GM23338 (cell line): ENCODE measurements at regions not wholly inside any gene's neighbourhood (a gene's known extent, or its start where the extent isn't known, plus 50 kb on each side); places are given as distances from the start of the nearest gene placed in this dataset.

ENCODE experiments used
- ATAC-seq: fragments of 200-7000 bp; cut with Tn5 transposase; 3 replicates; pipeline ENCODE4 v1.9.1; 2020
- DNase-seq: peaks from one replicate; pipeline ENCODE4 v3.0.0-alpha.2; 2015; ENCODE audit warnings: low spot score
- H2AFZ ChIP-seq: fragments of 200-600 bp; sonication (generic); 2 replicates; pipeline ENCODE4 v1.8.0; 2016; ENCODE audit warnings: antibody characterized with exemption, mild to moderate bottlenecking, moderate library complexity
- H3F3A ChIP-seq: fragments of 200-600 bp; sonication (generic); replicated peaks from 2 replicates; pipeline ENCODE4 v1.8.0; 2017; ENCODE audit warnings: antibody characterized with exemption, mixed run types, low read depth
- H3K27ac ChIP-seq: fragments of 200-600 bp; sonication (generic); 2 replicates; pipeline ENCODE4 v1.6.1; 2016; ENCODE audit warnings: low read depth
- H3K27me3 ChIP-seq: fragments of 200-600 bp; sonication (generic); 2 replicates; pipeline ENCODE4 v1.8.0; 2016; ENCODE audit warnings: mild to moderate bottlenecking, mixed run types, moderate library complexity; ENCODE audit not compliant: insufficient read depth
- H3K36me3 ChIP-seq: fragments of 200-600 bp; sonication (generic); 2 replicates; pipeline ENCODE4 v1.8.0; 2016; ENCODE audit warnings: mild to moderate bottlenecking; ENCODE audit not compliant: insufficient read depth
- H3K4me1 ChIP-seq: fragments of 200-600 bp; sonication (generic); 2 replicates; pipeline ENCODE4 v1.8.0; 2016; ENCODE audit warnings: mild to moderate bottlenecking, moderate library complexity; ENCODE audit not compliant: insufficient read depth
- H3K4me2 ChIP-seq: fragments of 200-600 bp; sonication (generic); 2 replicates; pipeline ENCODE4 v1.7.1; 2017; ENCODE audit warnings: mixed run types
- H3K4me3 ChIP-seq: fragments of 200-600 bp; sonication (generic); 2 replicates; pipeline ENCODE4 v1.6.1; 2016; ENCODE audit warnings: mixed run types
- H3K79me2 ChIP-seq: fragments of 200-600 bp; sonication (generic); replicated peaks from 2 replicates; pipeline ENCODE4 v1.8.0; 2017; ENCODE audit warnings: mild to moderate bottlenecking; ENCODE audit not compliant: insufficient read depth
- H3K9me2 ChIP-seq: fragments of 200-600 bp; sonication (generic); 2 replicates; pipeline ENCODE4 v1.8.0; 2017; ENCODE audit not compliant: insufficient read depth
- H4K20me1 ChIP-seq: fragments of 200-600 bp; sonication (generic); replicated peaks from 2 replicates; pipeline ENCODE4 v1.8.0; 2017; ENCODE audit warnings: mild to moderate bottlenecking; ENCODE audit not compliant: insufficient read depth
- H3K27ac Mint-ChIP-seq: 2 replicates; pipeline ENCODE4 v1.8.0; 2020; ENCODE audit warnings: inconsistent platforms, mild to moderate bottlenecking, moderate library complexity, mixed read lengths
- H3K27me3 Mint-ChIP-seq: 3 replicates; pipeline ENCODE4 v1.8.0; 2022; ENCODE audit warnings: low read depth, mild to moderate bottlenecking, moderate library complexity, mixed read lengths, inconsistent platforms; ENCODE audit not compliant: insufficient read depth, poor library complexity
- H3K36me3 Mint-ChIP-seq: 3 replicates; pipeline ENCODE4 v1.8.0; 2021; ENCODE audit warnings: low read depth, mild to moderate bottlenecking, inconsistent platforms, moderate library complexity, mixed read lengths
- H3K4me1 Mint-ChIP-seq: 3 replicates; pipeline ENCODE4 v1.8.0; 2020; ENCODE audit warnings: mild to moderate bottlenecking, inconsistent platforms, mixed read lengths
- H3K4me3 Mint-ChIP-seq: 3 replicates; pipeline ENCODE4 v1.8.0; 2021; ENCODE audit warnings: moderate library complexity, mild to moderate bottlenecking, inconsistent platforms, mixed read lengths
- H3K9me3 Mint-ChIP-seq: 3 replicates; pipeline ENCODE4 v1.8.0; 2020; ENCODE audit warnings: moderate library complexity, mild to moderate bottlenecking, inconsistent platforms, mixed read lengths
- CREB1 ChIP-seq: fragments of 250-450 bp; sonication (Bioruptor Pico); IDR thresholded peaks from 2 replicates; pipeline ENCODE4 v1.5.0; 2020; ENCODE audit warnings: low read depth, mild to moderate bottlenecking, moderate library complexity
- CTCF ChIP-seq, 2 experiments: fragments of 200-600 bp in 1 of 2; sonication (generic) in 1 of 2; conservative IDR thresholded peaks; 2 replicates each; pipeline versions ENCODE4 v1.5.1 to v1.6.1; 2016 to 2017; ENCODE audit warnings: antibody characterized with exemption in 2 of 2, low read depth in 2 of 2, mild to moderate bottlenecking in 2 of 2, moderate library complexity in 1 of 2
- ETS1 ChIP-seq: IDR thresholded peaks from 2 replicates; pipeline ENCODE4 v1.6.1; 2016; ENCODE audit warnings: antibody characterized with exemption
- EZH2 ChIP-seq: fragments of 200-600 bp; sonication (generic); IDR thresholded peaks from one replicate; pipeline ENCODE4 v1.8.0; 2017; ENCODE audit warnings: antibody characterized with exemption, mild to moderate bottlenecking, low read depth; ENCODE audit not compliant: unreplicated experiment
- EZH2phosphoT487 ChIP-seq: fragments of 200-600 bp; sonication (generic); IDR thresholded peaks from one replicate; pipeline ENCODE4 v1.8.1; 2018; ENCODE audit warnings: antibody characterized with exemption; ENCODE audit not compliant: unreplicated experiment
- JUNB ChIP-seq: IDR thresholded peaks from one replicate; pipeline ENCODE4 v1.6.1; 2016; ENCODE audit warnings: antibody characterized with exemption; ENCODE audit not compliant: unreplicated experiment
- POLR2AphosphoS5 ChIP-seq: IDR thresholded peaks from 2 replicates; pipeline ENCODE4 v1.6.1; 2016; ENCODE audit warnings: antibody characterized with exemption, low read depth
- ZNF114 ChIP-seq: fragments of 250-450 bp; sonication (Bioruptor Pico); IDR thresholded peaks from 2 replicates; pipeline ENCODE4 v1.5.0; 2020; ENCODE audit warnings: mild to moderate bottlenecking, moderate library complexity
- ZNF331 ChIP-seq: fragments of 250-450 bp; sonication (Bioruptor Pico); IDR thresholded peaks from 2 replicates; pipeline ENCODE4 v1.5.0; 2020; ENCODE audit warnings: low read depth, mild to moderate bottlenecking, moderate library complexity
- ZNF462 ChIP-seq: fragments of 250-450 bp; sonication (Bioruptor Pico); IDR thresholded peaks from 2 replicates; pipeline ENCODE4 v1.5.0; 2020; ENCODE audit warnings: mild to moderate bottlenecking, moderate library complexity

GRCh38 chr2:225196579-225196978 is 154.3 kb upstream of the DOCK10 start (continued):
- TF ChIP-seq CTCF (conservative IDR thresholded peaks at IDR 0.05; ENCODE audit: low read depth in 2 of 2) (no peak), ZNF114 (CRISPR knock-in tag) (no peak), POLR2AphosphoS5 (no peak), JUNB (no peak)

GRCh38 chr2:225192869-225193268 is 150.6 kb upstream of the DOCK10 start:
- H3K9me2 ChIP-seq = no peaks in the 10 kb centered on the region
- no peaks in the 10 kb centered on the region for H3K4me1 ChIP-seq
- H3F3A ChIP-seq = no peaks in the 10 kb centered on the region
- ATAC-seq = no peak
- Mint-ChIP-seq H3K9me3 (no peaks in the 10 kb centered on the region), H3K4me1 (no peaks in the 10 kb centered on the region), H3K27me3 (no peaks in the 10 kb centered on the region), H3K4me3 (no peak overlapping the region), H3K36me3 (no peaks in the 10 kb centered on the region), H3K27ac (no peak overlapping the region)
- H4K20me1 ChIP-seq = no peaks in the 10 kb centered on the region
- H3K4me2 ChIP-seq = no peak overlapping the region
- H3K79me2 ChIP-seq = no peaks in the 10 kb centered on the region
- H3K4me3 ChIP-seq = no peak overlapping the region
- H3K27me3 ChIP-seq = no peaks in the 10 kb centered on the region
- no peak overlapping the region for H3K27ac ChIP-seq
- no peak overlapping the region for H2AFZ ChIP-seq
- H3K36me3 ChIP-seq = no peaks in the 10 kb centered on the region
- no peak for DNase-seq
- TF ChIP-seq ZNF114 (CRISPR knock-in tag) (no peak), ETS1 (no peak), EZH2phosphoT487 (no peak), JUNB (no peak), ZNF462 (no peak), ZNF331 (CRISPR knock-in tag) (no peak), CTCF (conservative IDR thresholded peaks at IDR 0.05; ENCODE audit: low read depth in 2 of 2) (no peak), EZH2 (no peak), POLR2AphosphoS5 (no peak), CREB1 (CRISPR knock-in tag) (no peak)
